Activated CD8-positive, alpha-beta memory T cell treated with anti-CD3 and anti-CD28 coated beads for 24 hours (primary cell): ENCODE measurements at regions not wholly inside any gene's neighbourhood (a gene's known extent, or its start where the extent isn't known, plus 50 kb on each side); places are given as distances from the start of the nearest gene placed in this dataset.

ENCODE experiments used
- DNase-seq: peaks from one replicate; pipeline ENCODE4 v3.0.0-alpha.2; 2020

DNA sequence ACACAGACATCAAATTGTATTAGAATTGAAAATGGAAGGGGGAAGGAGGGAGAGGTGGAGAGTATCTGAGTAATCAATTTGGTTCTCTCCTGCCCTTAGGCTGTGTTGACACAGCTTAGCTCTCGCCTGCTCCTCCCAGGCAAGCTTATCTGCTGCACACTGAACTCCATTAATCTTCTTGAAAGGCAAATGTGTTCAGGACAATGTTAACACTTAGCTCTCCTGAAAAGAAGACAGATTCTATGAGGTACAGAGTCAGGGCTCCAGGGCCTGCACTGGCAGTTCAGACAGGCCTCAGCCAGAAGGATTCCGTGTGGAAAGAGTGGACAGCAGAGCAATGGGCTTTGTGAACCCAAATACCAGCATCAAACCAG, 430.0 kb upstream of the TNP1 start:
- DNase-seq = no peak

DNA sequence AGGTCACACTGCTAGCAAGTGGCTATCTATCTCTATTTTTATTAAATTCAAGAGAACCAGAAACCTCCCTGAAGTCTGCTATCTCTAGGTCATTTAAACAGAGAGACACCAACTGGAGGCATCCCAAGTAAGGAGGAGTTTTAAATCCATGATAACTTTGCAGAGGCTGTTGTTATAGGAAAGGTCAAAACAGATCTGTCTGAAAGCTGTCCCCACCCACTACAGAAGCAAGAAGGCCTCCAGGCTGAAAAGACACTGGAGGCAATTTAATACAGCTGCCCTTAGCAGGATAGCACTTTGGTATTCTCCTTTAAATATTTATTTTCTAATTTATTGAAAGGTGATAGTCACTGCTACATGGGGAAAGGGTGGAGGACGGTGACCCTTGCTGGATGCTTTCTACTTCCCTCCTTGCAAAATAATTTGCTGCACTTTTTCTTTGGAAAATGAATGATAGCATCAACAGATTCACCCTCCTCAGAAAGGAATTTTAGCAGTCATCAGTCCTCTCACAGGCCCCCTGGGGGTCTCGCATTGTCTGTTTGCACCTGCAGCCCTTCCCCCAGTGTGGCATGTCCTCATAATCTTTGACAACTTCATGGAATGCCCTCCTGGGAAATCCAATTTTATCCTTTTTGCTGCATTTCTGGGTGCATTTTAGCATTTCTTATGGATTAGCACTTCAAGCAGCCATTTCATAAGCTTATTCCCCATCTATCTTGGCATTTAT, 429.5 kb upstream of the TNP1 start:
- DNase-seq = no peak

DNA sequence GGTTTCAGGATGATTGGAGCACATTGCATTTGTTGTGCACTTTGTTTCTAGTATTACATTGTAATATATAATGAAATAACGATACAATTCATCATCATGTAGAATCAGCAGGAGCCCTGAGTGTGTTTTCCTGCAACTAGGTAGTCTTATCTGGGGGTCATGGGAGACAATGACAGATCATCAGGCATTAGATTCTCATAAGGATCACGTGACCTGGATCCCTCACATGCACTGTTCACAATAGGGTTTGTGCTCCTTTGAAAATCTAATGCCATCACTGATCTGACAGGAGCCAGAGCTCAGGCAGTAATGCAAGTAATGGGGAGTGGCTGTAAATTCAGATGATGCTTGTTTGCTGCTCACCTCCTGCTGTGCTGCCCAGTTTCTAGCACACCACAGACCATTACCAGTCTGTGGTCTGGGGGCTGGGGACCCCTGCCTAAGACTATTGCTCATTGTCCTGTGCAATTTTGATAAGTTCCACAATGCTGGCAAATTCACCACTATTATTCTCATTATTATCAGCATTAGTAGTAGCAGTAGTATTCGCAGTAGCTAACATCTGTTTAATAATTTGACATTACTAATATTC, 428.7 kb upstream of the TNP1 start:
- DNase-seq = no peak

GRCh38 chr2:217286833-217287232, 427.0 kb upstream of the TNP1 start:
- DNase-seq = no peak

GRCh38 chr2:217285926-217286325, 426.1 kb upstream of the TNP1 start:
- no peak for DNase-seq

- DNase-seq = no peak
These were observed 423.6 kb upstream of the TNP1 start for GRCh38 chr2:217283460-217283859.

GRCh38 chr2:217282531-217282930, 422.7 kb upstream of the TNP1 start:
- no peak for DNase-seq

GRCh38 chr2:217279556-217279955, 419.7 kb upstream of the TNP1 start:
- DNase-seq = no peak

DNA sequence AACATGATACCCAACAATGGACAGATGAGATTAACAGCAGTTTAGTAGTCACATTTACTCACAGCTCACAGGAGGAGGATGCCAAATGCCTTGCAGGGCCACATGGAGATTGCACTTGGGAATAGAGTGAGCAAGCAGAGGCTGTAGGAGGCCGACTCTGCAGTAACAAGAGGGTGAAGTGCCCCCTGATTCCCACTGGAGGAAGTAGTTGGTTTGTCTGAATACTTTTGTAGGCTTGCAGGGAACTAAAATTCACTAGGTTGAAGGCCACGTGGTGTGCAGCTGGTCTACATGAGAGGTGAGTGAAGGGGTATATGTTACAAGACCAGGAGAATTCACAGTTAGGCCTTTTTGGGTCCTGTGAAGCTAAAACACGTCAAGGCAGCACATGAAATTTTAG, 419.3 kb upstream of the TNP1 start:
- no peak for DNase-seq

- DNase-seq = no peak
These were observed 418.0 kb upstream of the TNP1 start for GRCh38 chr2:217277646-217278398.

GRCh38 chr2:217276433-217276832, 416.6 kb upstream of the TNP1 start:
- no peak for DNase-seq

DNA sequence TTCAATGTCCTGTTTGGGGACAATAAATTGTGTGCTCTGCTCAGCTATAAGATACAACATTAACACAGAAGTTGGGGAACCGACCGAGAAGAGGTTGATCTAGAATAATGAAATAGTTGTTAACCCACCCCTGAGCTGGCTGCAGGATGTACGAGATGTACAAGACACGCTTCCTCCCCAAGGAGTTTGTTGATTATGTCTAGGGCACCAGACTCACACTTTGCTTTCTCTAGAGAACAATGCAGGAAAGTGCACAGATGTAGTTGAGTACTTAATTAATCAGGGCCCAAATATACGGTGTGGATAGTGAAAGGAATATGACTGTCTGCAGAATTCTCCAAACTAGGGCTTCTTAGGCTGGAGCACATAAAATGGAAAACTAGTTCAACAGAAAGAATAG, 415.2 kb upstream of the TNP1 start:
- DNase-seq = no peak

DNA sequence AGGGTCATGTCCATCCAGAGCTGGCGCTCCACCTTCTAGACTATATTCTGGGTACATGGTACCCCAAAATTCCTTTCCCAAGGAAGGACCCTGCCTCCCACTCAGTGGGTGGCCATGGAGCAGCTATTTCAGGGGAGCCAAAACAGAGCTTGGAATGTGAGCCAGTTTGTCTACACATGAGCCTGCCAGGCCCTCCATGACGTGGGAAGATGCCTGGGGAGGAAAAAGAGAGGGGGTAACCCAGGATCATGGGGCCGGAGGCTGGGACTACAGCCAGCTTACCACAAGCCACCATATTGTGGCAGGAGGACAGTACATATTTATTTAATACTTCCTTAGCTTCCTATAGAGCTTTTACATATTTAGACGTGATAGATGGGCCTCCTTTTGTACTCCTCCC, 414.7 kb upstream of the TNP1 start:
- no peak for DNase-seq

DNA sequence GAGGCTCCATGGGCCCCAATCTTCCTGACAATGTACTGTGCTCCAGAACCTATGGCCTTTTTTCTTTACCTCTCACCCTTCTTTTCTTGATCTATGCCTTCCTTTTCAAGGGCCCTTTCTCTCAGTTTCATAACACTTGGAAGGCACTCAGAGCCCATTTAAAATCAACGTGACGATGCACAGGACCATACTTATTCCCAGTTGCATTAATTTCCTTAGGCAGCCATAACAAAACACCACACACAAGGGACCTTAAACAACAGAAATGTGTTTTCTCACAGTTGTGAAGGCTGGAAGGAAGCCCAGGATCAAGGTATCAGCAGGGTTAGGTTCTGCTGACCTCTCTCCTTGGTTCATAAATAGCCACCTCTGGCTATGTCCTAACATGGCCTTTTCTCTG, 414.0 kb upstream of the TNP1 start:
- DNase-seq = no peak

DNA sequence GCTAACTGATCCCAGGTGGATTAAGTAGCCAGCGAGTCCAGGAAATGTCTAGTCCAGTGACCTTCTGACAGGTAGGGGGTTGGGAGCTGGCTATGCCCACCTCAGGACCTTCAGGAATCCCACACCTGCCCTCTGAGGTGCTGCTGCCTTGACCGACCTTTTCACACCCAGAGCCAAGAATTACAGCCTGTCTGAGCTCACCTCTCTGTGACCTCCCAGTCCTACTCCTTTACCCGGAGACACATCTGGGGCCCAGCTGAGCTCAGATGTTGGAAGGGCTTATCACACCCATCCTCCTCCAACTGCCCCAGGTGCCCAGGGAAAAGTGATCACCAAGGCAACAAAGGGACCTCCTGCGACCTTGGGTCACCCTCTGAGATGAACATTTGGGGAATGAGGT, 413.3 kb upstream of the TNP1 start:
- DNase-seq = no peak

- no peak for DNase-seq
These were observed 411.9 kb upstream of the TNP1 start for GRCh38 chr2:217271813-217272212.

DNA sequence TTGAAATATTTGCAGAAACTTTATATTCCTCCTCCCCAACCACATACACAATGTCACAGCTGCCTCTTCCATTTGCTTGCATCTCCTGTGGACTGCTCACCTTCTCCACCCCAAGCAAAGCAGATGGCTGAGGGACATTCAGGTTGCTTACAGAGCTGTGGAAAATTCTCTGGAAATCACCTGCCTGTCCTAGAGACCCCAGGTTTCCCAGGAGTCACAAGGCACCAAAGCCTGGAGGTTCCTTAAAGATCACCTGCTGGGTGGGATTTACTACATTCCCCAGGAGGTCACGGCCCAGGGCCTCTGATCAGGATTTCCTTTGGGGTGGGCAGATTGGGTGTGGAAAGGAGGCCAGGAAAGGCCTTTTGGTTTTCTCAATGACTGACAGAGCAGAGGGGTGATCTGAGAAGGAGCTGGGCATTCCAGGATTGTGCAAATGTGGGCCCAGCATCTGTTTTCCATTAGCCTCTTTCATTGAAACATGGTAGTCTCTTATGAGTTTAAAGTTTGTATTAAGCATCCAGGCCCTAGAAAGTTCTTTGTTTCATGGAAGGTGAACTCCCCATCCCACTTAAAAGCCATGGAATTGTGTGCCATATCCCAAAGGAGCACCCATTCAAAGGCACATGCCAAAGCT, 410.7 kb upstream of the TNP1 start:
- DNase-seq = no peak

DNA sequence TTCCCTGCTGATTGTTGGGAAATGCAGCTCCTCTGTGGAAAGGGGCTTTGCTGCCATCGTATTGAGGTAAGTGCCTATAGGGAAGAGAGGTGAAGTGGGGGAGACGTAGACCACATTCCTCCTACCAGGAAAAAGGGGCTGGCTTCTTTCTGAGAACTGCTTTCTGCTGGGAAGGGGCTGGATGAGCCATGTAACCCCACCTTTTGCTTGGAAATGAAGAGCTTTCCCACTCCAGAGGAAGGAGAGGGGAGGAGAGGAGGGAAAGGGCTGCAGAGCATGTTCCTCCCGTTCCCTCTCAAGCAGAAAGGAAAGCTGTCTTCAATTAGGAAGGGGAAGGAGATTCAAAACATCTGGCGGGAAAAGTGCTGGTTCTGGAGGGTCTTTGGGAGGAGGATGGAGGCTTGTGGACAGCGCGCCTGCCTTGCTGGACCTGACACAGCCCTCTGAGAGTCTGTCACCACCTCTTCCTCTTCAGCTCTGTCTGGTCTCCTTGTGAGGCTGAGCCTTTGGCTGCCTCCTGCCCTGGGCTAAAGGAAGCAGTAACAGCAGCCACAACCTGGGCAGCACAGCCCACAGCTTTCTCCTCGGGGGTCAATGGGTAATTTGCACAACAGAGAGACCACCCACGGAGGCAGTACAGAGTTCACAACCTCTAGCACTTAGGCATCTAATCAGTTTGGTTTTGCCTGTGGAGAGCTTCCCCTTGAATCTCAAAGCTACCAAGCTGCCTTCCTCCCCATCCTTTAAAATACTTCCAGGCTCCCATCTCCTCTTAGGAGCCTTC, 410.0 kb upstream of the TNP1 start:
- no peak for DNase-seq

- DNase-seq = no peak
These were observed 409.1 kb upstream of the TNP1 start for GRCh38 chr2:217268978-217269377.

DNA sequence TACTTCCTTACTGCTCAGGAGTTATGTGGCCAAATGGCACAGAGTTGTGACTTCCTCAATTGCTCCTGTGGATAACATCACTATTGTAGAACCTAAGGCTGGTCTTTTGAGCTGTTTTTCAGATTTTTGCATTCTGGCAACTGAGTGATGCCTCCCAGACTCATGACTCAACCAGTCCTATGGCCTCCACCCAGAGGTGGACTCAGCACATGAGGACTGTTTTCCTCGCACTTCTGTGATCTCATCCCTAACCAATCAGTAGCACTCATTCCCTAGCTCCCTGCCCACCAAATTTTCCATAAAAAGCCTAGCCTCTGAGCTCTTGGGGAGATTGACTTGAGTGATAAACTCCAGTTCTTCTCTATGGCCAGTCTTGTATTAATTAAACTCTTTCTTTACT, 407.9 kb upstream of the TNP1 start:
- no peak for DNase-seq

DNA sequence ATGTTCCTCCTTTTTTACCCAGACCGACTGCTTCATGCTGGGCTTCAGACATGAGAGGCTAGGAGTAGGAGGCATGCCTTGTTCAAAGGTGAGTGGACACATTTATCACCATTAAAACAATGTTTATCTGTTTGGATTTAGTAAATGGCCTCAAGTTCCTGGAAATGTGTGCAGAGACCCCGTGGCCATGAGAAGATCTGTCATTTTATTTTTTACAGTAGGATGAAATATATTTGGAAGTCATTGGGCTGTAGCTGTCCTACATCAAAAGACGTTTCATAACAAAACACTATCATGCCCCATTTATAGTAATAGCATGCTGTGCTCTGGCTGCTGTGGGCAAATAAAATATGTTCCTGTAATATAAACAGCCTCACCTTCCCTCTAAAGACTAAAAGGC, 403.9 kb upstream of the TNP1 start:
- DNase-seq = no peak

DNA sequence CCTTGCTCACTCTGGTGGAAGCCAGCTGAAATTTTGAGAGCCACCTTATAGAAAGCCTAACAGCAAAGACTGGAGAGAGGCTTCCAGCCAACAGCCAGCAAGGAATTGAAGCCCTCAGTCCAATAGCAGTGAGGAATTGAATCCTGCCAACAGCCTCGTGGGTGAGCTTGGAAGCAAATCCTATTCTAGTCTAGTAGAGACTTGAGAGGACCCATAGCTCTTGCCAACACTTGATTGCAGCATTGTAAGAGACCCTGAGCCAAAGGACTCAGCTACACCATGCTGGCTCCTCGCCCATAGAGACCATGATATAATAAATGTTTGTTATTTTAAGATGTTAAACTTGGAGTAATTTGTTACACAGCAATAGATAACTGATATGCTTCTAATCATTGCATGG, 403.0 kb upstream of the TNP1 start:
- no peak for DNase-seq

- DNase-seq = no peak
These were observed 401.6 kb upstream of the TNP1 start for GRCh38 chr2:217261452-217261851.
